ENCODE measurements at regions not wholly inside any gene's neighbourhood (a gene's known extent, or its start where the extent isn't known, plus 50 kb on each side); places are given as distances from the start of the nearest gene placed in this dataset.

DNA sequence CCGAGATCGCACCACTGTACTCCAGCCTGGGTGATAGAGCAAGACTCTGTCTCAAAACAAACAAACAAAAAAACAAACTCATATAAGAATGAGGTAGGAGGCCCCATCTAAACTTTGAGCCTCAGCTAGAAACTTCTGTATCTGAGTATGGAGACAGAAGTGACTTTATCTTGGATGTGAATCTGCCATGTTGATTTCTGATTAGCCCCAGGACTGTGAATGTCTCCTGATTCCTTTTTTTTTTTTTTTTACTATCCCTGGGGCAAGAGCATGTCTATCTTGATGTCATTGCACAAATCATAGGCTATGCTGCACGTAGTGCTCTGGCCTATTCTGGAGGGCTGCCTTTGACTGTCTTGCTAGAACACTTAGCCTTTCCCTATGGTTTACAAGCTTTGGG, 211.0 kb downstream of the PTPRU start:
- Histone ChIP-seq H3K4me2 (ENCODE audit: low read depth, low read length, poor library complexity, severe bottlenecking) (no peak overlapping the region), H3F3A (ENCODE audit: low read depth) (no peaks in the 10 kb centered on the region), H3K79me2 (ENCODE audit: insufficient read depth, low read length) (no peaks in the 10 kb centered on the region), H3K9ac (ENCODE audit: low read depth, low read length, poor library complexity, severe bottlenecking) (no peak overlapping the region), H3K9me2 (replicated peaks; ENCODE audit: low read depth, low read length) (no peaks in the 10 kb centered on the region), H3K36me3 (ENCODE audit: insufficient read depth, low read length) (no peaks in the 10 kb centered on the region), H3K9me3 (ENCODE audit: insufficient read depth, low read depth, low read length) (no peaks in the 10 kb centered on the region), H3K4me3 (ENCODE audit: low read length, poor library complexity, severe bottlenecking) (no peak overlapping the region), H3K4me1 (ENCODE audit: insufficient read depth, low read length, poor library complexity, severe bottlenecking) (no peaks in the 10 kb centered on the region), H4K20me1 (ENCODE audit: insufficient read depth, low read length, poor library complexity, severe bottlenecking) (no peaks in the 10 kb centered on the region), H3K27me3 (ENCODE audit: insufficient read depth, low read length, poor library complexity, severe bottlenecking) (no peaks in the 10 kb centered on the region), H2AFZ (ENCODE audit: low read length) (no peak overlapping the region)
- TF ChIP-seq, protein P1, sequence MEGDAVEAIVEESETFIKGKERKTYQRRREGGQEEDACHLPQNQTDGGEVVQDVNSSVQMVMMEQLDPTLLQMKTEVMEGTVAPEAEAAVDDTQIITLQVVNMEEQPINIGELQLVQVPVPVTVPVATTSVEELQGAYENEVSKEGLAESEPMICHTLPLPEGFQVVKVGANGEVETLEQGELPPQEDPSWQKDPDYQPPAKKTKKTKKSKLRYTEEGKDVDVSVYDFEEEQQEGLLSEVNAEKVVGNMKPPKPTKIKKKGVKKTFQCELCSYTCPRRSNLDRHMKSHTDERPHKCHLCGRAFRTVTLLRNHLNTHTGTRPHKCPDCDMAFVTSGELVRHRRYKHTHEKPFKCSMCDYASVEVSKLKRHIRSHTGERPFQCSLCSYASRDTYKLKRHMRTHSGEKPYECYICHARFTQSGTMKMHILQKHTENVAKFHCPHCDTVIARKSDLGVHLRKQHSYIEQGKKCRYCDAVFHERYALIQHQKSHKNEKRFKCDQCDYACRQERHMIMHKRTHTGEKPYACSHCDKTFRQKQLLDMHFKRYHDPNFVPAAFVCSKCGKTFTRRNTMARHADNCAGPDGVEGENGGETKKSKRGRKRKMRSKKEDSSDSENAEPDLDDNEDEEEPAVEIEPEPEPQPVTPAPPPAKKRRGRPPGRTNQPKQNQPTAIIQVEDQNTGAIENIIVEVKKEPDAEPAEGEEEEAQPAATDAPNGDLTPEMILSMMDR (conservative IDR thresholded peaks at IDR 0.05; ENCODE audit: low read length) = no peak
- no peak for TF ChIP-seq EZH2phosphoT487 (IDR thresholded peaks at IDR 0.05; ENCODE audit: borderline replicate concordance)

DNA sequence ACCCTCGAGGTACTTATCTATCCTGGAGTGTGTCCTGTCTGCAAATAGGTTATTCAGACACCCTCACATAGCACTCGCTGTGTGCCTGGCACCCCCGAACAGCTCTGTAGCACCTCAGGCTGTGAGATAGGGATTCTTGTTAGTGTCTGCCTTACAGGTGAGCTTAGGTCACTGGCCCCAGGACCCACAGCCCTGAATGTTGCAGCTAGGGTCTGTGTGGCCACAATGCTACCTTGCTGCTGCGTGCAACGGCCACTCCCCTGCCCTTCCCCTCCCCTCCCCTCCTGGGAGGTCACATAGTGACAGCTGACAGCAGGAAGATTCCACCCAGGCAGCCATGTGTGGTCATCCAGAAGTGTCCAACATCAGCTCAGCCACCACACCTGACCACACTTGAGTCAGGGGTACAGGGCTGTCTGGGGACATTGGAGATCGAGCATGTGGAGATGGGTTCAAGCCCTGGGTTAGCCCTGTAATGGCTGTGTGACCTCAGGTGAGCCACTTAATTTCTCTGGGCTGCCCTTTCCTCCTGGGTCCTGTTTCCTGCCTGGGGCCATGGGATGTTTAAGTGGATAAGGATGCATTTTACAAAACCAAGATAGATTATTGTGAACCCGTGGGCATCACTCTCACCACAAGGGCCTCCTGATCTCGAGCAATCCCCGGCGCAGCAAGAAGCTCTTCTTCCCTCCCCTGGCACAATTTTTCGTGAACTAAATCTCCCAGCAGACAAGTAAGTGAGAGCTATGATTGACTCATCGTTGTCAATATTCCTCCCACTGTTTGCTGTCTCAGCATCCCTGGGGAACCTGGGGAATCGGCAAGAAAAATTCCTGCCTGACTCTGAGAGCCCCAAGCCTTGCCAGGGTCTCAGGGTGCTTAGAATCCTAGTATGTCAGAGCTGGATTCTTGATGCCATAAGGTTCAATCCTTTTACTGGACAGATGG, 208.7 kb downstream of the PTPRU start:
- no peak overlapping the region for H3K4me2 ChIP-seq (ENCODE audit: low read depth, low read length, poor library complexity, severe bottlenecking)

DNA sequence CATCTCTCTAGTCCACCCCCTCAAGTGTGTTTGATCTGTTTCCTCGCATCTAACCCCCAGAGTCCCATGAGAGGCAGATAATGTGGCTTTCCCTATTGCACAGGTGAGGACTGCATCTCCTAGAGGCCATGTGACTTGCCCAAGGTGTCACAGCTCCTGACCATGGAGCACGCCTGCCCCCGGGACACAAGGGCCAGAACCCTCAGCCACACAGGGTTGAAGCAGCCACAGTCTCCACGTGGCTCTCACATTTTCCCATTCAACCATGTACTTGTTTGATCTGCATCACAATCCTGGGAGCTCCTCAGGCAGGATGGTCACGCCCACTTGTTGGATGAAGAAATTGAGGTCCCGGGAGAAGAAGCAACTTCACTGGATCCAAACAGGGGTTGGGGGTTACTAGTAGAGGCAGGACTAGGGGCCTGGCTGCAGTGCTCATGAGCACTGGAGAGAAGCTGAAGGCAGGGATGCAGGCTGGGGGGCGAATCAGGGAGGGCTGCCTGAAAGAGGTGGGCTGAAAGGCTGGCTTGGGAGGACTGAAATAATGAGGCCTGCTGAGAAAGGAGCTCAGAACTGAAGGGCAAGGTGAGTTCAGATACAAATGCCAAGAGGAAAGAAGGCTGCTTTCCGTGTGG, 207.9 kb downstream of the PTPRU start:
- H3K36me3 ChIP-seq (ENCODE audit: insufficient read depth, low read length) = no peaks in the 10 kb centered on the region
- H3K4me2 ChIP-seq (ENCODE audit: low read depth, low read length, poor library complexity, severe bottlenecking) = no peak overlapping the region
- no peaks in the 10 kb centered on the region for H3K4me1 ChIP-seq (ENCODE audit: insufficient read depth, low read length, poor library complexity, severe bottlenecking)

More for the DNA sequence above, 208.7 kb downstream of the PTPRU start:
- H3K9ac ChIP-seq (ENCODE audit: low read depth, low read length, poor library complexity, severe bottlenecking) = no peak overlapping the region
- no peaks in the 10 kb centered on the region for H3K4me1 ChIP-seq (ENCODE audit: insufficient read depth, low read length, poor library complexity, severe bottlenecking)
- no peaks in the 10 kb centered on the region for H3F3A ChIP-seq (ENCODE audit: low read depth)
- TF ChIP-seq, protein P1 (conservative IDR thresholded peaks at IDR 0.05; ENCODE audit: low read length) = no peak
- TF ChIP-seq EZH2phosphoT487 (IDR thresholded peaks at IDR 0.05; ENCODE audit: borderline replicate concordance) = no peak
- H3K79me2 ChIP-seq (ENCODE audit: insufficient read depth, low read length) = no peaks in the 10 kb centered on the region
- no peak overlapping the region for H2AFZ ChIP-seq (ENCODE audit: low read length)
- H3K9me3 ChIP-seq (ENCODE audit: insufficient read depth, low read depth, low read length) = no peaks in the 10 kb centered on the region
- no peaks in the 10 kb centered on the region for H4K20me1 ChIP-seq (ENCODE audit: insufficient read depth, low read length, poor library complexity, severe bottlenecking)
- no peaks in the 10 kb centered on the region for H3K36me3 ChIP-seq (ENCODE audit: insufficient read depth, low read length)
- H3K27me3 ChIP-seq (ENCODE audit: insufficient read depth, low read length, poor library complexity, severe bottlenecking) = no peaks in the 10 kb centered on the region
- H3K9me2 ChIP-seq (replicated peaks; ENCODE audit: low read depth, low read length) = no peaks in the 10 kb centered on the region
- H3K4me3 ChIP-seq (ENCODE audit: low read length, poor library complexity, severe bottlenecking) = no peak overlapping the region

More for the DNA sequence above, 207.9 kb downstream of the PTPRU start:
- no peaks in the 10 kb centered on the region for H3K9me2 ChIP-seq (replicated peaks; ENCODE audit: low read depth, low read length)
- TF ChIP-seq, protein P1 (conservative IDR thresholded peaks at IDR 0.05; ENCODE audit: low read length) = no peak
- no peak for TF ChIP-seq EZH2phosphoT487 (IDR thresholded peaks at IDR 0.05; ENCODE audit: borderline replicate concordance)
- no peaks in the 10 kb centered on the region for H3K9me3 ChIP-seq (ENCODE audit: insufficient read depth, low read depth, low read length)
- H3K4me3 ChIP-seq (ENCODE audit: low read length, poor library complexity, severe bottlenecking) = no peak overlapping the region
- no peaks in the 10 kb centered on the region for H3F3A ChIP-seq (ENCODE audit: low read depth)
- no peaks in the 10 kb centered on the region for H3K27me3 ChIP-seq (ENCODE audit: insufficient read depth, low read length, poor library complexity, severe bottlenecking)
- H3K79me2 ChIP-seq (ENCODE audit: insufficient read depth, low read length) = no peaks in the 10 kb centered on the region
- H2AFZ ChIP-seq (ENCODE audit: low read length) = no peak overlapping the region
- no peaks in the 10 kb centered on the region for H4K20me1 ChIP-seq (ENCODE audit: insufficient read depth, low read length, poor library complexity, severe bottlenecking)
- no peak overlapping the region for H3K9ac ChIP-seq (ENCODE audit: low read depth, low read length, poor library complexity, severe bottlenecking)
